ENCODE measurements at regions not wholly inside any gene's neighbourhood (a gene's known extent, or its start where the extent isn't known, plus 50 kb on each side); places are given as distances from the start of the nearest gene placed in this dataset.

DNA sequence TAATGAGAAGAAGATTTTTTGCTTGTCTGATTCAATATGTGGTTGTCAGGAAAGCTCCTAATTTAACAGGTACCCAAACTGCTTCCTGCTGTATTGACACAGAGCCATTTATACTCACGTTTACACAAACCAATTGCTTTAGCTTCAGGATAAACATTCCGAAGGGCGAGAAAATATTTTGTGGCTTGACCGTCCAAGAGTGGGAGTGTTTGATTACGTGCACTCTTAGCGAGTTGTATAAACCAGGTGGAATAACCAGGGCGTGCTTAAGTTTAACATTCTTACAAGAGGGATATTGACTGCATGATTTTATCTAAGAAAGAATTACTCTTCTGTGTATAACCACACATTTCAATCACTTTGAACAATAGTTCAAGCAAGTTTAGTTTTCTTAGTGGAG, 278.7 kb upstream of the TYRP1 start:
- Histone ChIP-seq H3K9me3 (no peaks in the 10 kb centered on the region), H3K27me3 (no peaks in the 10 kb centered on the region), H3K36me3 (no peaks in the 10 kb centered on the region), H3K4me1 (no peaks in the 10 kb centered on the region), H3K27ac (no peak overlapping the region), H3K4me3 (no peak overlapping the region)
- WGBS = 51% methylated on average over 7 of the region's 7 CpGs
- DNase-seq (ENCODE audit: low spot score in 2 of 2) = no peak
- TF ChIP-seq, protein P1, sequence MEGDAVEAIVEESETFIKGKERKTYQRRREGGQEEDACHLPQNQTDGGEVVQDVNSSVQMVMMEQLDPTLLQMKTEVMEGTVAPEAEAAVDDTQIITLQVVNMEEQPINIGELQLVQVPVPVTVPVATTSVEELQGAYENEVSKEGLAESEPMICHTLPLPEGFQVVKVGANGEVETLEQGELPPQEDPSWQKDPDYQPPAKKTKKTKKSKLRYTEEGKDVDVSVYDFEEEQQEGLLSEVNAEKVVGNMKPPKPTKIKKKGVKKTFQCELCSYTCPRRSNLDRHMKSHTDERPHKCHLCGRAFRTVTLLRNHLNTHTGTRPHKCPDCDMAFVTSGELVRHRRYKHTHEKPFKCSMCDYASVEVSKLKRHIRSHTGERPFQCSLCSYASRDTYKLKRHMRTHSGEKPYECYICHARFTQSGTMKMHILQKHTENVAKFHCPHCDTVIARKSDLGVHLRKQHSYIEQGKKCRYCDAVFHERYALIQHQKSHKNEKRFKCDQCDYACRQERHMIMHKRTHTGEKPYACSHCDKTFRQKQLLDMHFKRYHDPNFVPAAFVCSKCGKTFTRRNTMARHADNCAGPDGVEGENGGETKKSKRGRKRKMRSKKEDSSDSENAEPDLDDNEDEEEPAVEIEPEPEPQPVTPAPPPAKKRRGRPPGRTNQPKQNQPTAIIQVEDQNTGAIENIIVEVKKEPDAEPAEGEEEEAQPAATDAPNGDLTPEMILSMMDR (IDR thresholded peaks at IDR 0.05) = no peak
- TF ChIP-seq EP300 (IDR thresholded peaks at IDR 0.05) (no peak), POLR2AphosphoS5 (IDR thresholded peaks at IDR 0.05) (no peak), POLR2A (IDR thresholded peaks at IDR 0.05) (no peak)

DNA sequence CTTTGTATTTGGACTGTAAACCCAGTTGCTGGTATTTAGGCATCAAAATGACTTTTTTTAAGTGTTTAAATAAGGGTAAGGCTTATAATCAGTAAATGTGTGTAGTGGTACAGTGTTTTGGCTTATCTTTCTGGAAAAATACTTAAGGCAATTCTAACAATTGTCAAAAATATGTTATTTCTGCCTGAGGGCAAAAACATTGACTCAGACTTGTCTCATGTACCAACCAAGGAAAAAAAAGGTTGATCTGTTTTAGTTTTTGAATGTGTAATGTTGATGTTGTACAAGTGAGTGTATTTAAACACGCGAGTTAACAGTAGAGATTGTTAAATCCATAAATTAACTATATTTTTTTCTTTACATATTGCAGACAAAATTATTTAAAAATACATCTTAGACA, 277.8 kb upstream of the TYRP1 start:
- TF ChIP-seq POLR2A (IDR thresholded peaks at IDR 0.05) = no peak
- TF ChIP-seq, protein P1 (IDR thresholded peaks at IDR 0.05) = no peak
- no peak for TF ChIP-seq EP300 (IDR thresholded peaks at IDR 0.05)
- no peak for TF ChIP-seq POLR2AphosphoS5 (IDR thresholded peaks at IDR 0.05)
- Histone ChIP-seq H3K27me3 (no peaks in the 10 kb centered on the region), H3K9me3 (no peaks in the 10 kb centered on the region), H3K4me1 (no peaks in the 10 kb centered on the region), H3K4me3 (no peak overlapping the region), H3K36me3 (no peaks in the 10 kb centered on the region), H3K27ac (no peak overlapping the region)
- DNase-seq (ENCODE audit: low spot score in 2 of 2) = no peak
- WGBS = 71% methylated on average over 2 of the region's 2 CpGs

DNA sequence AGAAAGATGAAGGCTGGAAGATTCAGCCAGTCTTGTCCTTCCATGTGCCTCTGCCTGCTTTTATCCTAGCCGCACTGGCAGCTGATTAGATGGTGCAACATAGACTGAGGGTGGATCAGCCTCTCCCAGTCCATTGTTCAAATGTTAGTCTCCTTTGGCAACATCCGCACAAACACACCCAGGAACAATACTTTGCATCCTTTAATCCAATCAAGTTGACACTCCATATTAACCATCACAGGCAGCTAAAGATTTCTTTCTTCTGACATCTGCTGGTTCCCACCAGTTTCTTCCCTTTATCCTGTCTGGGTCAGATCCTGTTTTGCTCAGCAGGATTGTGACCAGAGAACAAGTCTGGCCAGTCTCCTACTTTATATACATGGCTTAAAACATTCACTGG, 276.5 kb upstream of the TYRP1 start:
- WGBS = 87% methylated on average over 2 of the region's 2 CpGs
- Histone ChIP-seq H3K36me3 (no peaks in the 10 kb centered on the region), H3K27me3 (no peaks in the 10 kb centered on the region), H3K9me3 (no peaks in the 10 kb centered on the region), H3K4me3 (no peak overlapping the region), H3K4me1 (no peaks in the 10 kb centered on the region), H3K27ac (no peak overlapping the region)
- DNase-seq (ENCODE audit: low spot score in 2 of 2) = no peak
- TF ChIP-seq, protein P1 (IDR thresholded peaks at IDR 0.05) = no peak

DNA sequence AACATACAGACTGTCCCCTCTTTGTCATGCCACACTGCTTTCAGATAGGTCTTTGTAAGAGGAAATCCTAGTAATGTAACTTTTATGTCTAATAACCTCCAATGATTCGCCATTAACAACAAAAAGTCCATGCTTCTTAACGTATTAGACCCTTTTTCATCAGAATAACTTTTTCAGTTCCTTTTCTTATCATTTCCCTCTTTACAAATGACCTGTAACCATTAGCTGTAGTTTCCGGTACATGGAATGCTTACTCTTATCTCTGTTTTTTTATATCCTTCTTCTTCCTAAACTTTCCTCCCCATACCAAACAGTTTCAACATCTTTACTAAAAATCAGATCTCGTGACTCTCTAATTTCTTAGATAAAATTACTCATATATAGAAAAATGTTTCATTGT, 268.9 kb upstream of the TYRP1 start:
- WGBS = 76% methylated on average over 4 of the region's 4 CpGs
- Histone ChIP-seq H3K36me3 (no peaks in the 10 kb centered on the region), H3K9me3 (no peaks in the 10 kb centered on the region), H3K27ac (no peak overlapping the region), H3K4me1 (no peaks in the 10 kb centered on the region), H3K4me3 (no peak overlapping the region), H3K27me3 (no peaks in the 10 kb centered on the region)
- no peak for DNase-seq (ENCODE audit: low spot score in 2 of 2)
- no peak for TF ChIP-seq EP300 (IDR thresholded peaks at IDR 0.05)
- TF ChIP-seq POLR2A (IDR thresholded peaks at IDR 0.05) = no peak
- TF ChIP-seq, protein P1 (IDR thresholded peaks at IDR 0.05) = no peak
- TF ChIP-seq POLR2AphosphoS5 (IDR thresholded peaks at IDR 0.05) = no peak

DNA sequence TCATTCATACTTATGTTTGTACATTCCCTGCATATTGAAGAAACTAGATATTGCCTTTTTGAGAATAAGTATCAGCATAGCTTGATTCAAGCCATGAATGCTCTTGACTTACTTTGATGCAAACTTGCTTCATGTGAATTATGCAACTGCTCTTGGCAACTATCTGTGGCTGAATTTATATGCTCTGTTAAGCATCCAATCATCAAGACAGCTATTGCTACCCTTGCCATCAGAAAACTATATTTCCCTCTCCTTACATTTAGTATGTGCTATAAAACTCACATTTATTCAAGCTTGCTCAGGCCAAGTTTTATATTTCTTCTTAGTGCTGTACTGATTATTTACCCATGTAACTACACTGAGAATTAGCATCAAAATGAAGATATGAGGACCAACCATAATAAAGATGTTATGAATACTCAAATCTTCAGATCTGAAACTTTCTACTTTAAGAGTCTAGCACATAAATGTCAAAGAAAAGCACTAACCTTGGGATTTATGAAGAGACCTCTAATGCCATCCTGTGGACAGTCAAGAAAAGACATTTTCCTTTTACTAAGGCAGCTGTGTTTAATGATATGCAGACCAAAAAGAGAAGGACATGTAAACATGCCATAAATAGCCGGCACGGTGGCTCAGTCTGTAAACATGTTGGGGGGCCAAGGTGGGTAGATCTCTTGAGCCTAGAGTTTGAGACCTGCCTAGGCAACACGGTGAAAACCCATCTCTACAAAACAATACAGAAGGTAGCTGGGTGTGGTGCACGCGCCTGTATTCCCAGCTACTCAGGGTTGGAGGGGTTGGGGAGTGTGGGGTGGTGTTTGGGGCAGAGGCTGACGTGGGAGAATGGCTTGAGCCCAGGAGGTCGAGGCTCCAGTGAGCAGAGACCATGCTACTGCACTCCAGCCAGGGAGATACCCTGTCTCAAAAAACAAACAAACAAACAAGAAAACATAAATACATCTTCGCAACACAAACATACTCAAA, 267.0 kb upstream of the TYRP1 start:
- Histone ChIP-seq H3K4me3 (no peak overlapping the region), H3K27ac (no peak overlapping the region), H3K27me3 (no peaks in the 10 kb centered on the region), H3K36me3 (no peaks in the 10 kb centered on the region), H3K9me3 (no peaks in the 10 kb centered on the region), H3K4me1 (no peaks in the 10 kb centered on the region)
- WGBS = 36% methylated on average over 8 of the region's 8 CpGs
- DNase-seq (ENCODE audit: low spot score in 2 of 2) = no peak
- no peak for TF ChIP-seq POLR2A (IDR thresholded peaks at IDR 0.05)
- TF ChIP-seq EP300 (IDR thresholded peaks at IDR 0.05) = no peak
- TF ChIP-seq, protein P1 (IDR thresholded peaks at IDR 0.05) = no peak
- no peak for TF ChIP-seq POLR2AphosphoS5 (IDR thresholded peaks at IDR 0.05)

Data from suprapubic skin (tissue), 4 donors.